Calu3 (cell line): ENCODE measurements at regions not wholly inside any gene's neighbourhood (a gene's known extent, or its start where the extent isn't known, plus 50 kb on each side); places are given as distances from the start of the nearest gene placed in this dataset.

Experiments used
- BruUV-seq: library from RNA; stranded (reverse); fragments of 400-500 nt; replicated peaks from 2 replicates; lab custom pipeline; 2021; lab: Mats Ljungman, UMichigan
- CTCF ChIA-PET: fragments of 300-600 bp; sonication (Branson Sonifier 250); formaldehyde crosslinking; loops from one replicate; lab custom pipeline; 2022; ENCODE audit warnings: antibody characterized with exemption; lab: Charles Lee
- DNase-seq: peaks from one replicate; pipeline ENCODE4 v3.0.0; 2022
- H3K27ac Mint-ChIP-seq: one replicate; pipeline ENCODE4 v1.8.0; 2022; ENCODE audit warnings: mixed read lengths; ENCODE audit not compliant: unreplicated experiment
- H3K27me3 Mint-ChIP-seq: one replicate; pipeline ENCODE4 v1.8.0; 2022; ENCODE audit warnings: mixed read lengths; ENCODE audit not compliant: unreplicated experiment
- H3K36me3 Mint-ChIP-seq: one replicate; pipeline ENCODE4 v1.8.0; 2022; ENCODE audit warnings: mild to moderate bottlenecking, moderate library complexity, mixed read lengths; ENCODE audit not compliant: insufficient read depth, unreplicated experiment
- H3K4me1 Mint-ChIP-seq: one replicate; pipeline ENCODE4 v1.8.0; 2022; ENCODE audit warnings: mild to moderate bottlenecking, low read depth, mixed read lengths; ENCODE audit not compliant: unreplicated experiment
- H3K4me3 Mint-ChIP-seq: one replicate; pipeline ENCODE4 v1.8.0; 2022; ENCODE audit warnings: mild to moderate bottlenecking, low read depth, moderate library complexity, mixed read lengths; ENCODE audit not compliant: unreplicated experiment
- H3K9me3 Mint-ChIP-seq: one replicate; pipeline ENCODE4 v1.8.0; 2022; ENCODE audit warnings: low read depth, mixed read lengths; ENCODE audit not compliant: unreplicated experiment
- intact Hi-C: fragments of 100-400 bp; cut with micrococcal nuclease; formaldehyde crosslinking; loops from one replicate; pipeline ENCODE4 v1.10.0; 2022; ENCODE audit not compliant: unreplicated experiment
- TF ChIP-seq, protein P1 (sequence below): fragments of 200-600 bp; IDR thresholded peaks from one replicate; pipeline ENCODE4 v1.8.0; 2022; ENCODE audit warnings: antibody characterized with exemption; ENCODE audit not compliant: unreplicated experiment

DNA sequence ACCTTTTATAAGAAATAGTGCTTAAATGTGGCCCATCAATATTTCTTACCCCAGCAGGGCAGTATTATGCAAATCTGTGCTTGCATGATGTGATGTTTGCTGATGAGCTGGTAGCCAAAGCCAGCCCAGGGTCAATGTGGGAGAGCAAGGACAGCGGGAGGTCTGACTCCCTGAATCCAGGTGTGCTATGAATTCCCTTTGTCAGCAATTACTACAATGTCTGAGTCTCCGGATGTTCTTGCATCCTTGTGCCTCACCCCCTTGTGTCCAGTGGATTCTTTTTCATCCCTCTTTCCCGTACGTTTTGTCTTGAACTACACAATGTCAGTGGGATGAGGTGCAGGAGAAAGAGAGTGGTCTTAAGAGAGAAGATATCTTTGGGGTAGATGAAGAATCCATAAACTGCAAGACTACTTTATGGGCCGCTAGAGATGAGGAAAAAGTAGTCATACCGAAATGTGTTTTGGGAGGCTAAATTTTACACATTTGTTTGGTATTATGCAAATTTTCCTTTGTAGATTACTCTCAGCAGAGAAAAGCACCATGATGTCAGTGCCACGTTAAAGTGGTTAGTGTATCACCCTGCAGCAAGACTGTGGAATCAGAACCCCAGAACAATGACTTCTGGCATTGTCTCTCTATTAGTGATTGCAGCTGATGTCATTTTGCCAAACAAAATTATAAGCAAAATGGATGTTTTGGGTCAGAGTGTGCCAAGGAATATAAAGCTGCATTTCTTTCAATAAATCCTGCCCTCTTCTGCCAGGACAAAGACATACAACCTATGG is 53.5 kb upstream of the TSHZ3 start:
- no TSS peak for BruUV-seq
- H3K27me3 Mint-ChIP-seq = no peaks in the 10 kb centered on the region
- intact Hi-C loops = no loop called here

DNA sequence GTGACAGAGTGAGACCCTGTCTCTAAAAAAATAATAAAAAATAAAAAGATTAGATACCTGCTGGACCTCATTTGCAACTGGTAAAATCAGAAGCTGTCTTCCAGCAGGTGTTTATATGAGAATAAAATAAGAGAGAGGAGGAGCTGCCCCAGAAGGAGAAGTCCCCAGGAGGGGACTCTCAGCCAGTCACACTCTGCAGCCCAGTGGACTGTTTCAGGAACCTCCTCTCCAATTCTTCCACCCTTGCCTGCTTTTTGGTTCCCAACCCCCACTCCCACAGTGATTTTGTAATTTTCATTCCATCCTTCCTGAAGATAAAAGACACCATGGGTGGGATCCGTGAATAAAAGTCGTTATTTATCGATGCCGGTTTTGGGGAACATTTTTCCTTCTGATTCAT is 56.9 kb upstream of the TSHZ3 start:
- TF ChIP-seq, protein P1, sequence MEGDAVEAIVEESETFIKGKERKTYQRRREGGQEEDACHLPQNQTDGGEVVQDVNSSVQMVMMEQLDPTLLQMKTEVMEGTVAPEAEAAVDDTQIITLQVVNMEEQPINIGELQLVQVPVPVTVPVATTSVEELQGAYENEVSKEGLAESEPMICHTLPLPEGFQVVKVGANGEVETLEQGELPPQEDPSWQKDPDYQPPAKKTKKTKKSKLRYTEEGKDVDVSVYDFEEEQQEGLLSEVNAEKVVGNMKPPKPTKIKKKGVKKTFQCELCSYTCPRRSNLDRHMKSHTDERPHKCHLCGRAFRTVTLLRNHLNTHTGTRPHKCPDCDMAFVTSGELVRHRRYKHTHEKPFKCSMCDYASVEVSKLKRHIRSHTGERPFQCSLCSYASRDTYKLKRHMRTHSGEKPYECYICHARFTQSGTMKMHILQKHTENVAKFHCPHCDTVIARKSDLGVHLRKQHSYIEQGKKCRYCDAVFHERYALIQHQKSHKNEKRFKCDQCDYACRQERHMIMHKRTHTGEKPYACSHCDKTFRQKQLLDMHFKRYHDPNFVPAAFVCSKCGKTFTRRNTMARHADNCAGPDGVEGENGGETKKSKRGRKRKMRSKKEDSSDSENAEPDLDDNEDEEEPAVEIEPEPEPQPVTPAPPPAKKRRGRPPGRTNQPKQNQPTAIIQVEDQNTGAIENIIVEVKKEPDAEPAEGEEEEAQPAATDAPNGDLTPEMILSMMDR = no peak
- H3K27me3 Mint-ChIP-seq = no peaks in the 10 kb centered on the region
- H3K36me3 Mint-ChIP-seq = no peaks in the 10 kb centered on the region
- CTCF ChIA-PET = no interaction called here
- intact Hi-C loops = no loop called here
- H3K4me1 Mint-ChIP-seq = no peaks in the 10 kb centered on the region
- no peak for DNase-seq
- H3K27ac Mint-ChIP-seq = no peak overlapping the region
- no peak overlapping the region for H3K4me3 Mint-ChIP-seq
- no TSS peak for BruUV-seq
- H3K9me3 Mint-ChIP-seq = peaks cover 14% of the 10 kb centered on the region

More for the DNA sequence above, 53.5 kb upstream of the TSHZ3 start:
- TF ChIP-seq, protein P1 = no peak
- no peak overlapping the region for H3K4me3 Mint-ChIP-seq
- H3K4me1 Mint-ChIP-seq = no peaks in the 10 kb centered on the region
- H3K9me3 Mint-ChIP-seq = peaks cover 18% of the 10 kb centered on the region
- CTCF ChIA-PET = no interaction called here
- no peak overlapping the region for H3K27ac Mint-ChIP-seq
- H3K36me3 Mint-ChIP-seq = no peaks in the 10 kb centered on the region
- no peak for DNase-seq

- no peak for DNase-seq
- CTCF ChIA-PET = no interaction called here
- BruUV-seq = no TSS peak
- H3K4me1 Mint-ChIP-seq = no peaks in the 10 kb centered on the region
- H3K9me3 Mint-ChIP-seq = peaks cover 16% of the 10 kb centered on the region
- intact Hi-C loops = no loop called here
- no peak overlapping the region for H3K4me3 Mint-ChIP-seq
- H3K36me3 Mint-ChIP-seq = no peaks in the 10 kb centered on the region
- no peaks in the 10 kb centered on the region for H3K27me3 Mint-ChIP-seq
- TF ChIP-seq, protein P1 = no peak
- no peak overlapping the region for H3K27ac Mint-ChIP-seq
Observed at GRCh38 chr19:31408460-31409124, 59.4 kb upstream of the TSHZ3 start.

GRCh38 chr19:31413353-31413752 is 64.1 kb upstream of the TSHZ3 start:
- CTCF ChIA-PET = no interaction called here
- H3K4me3 Mint-ChIP-seq = no peak overlapping the region
- no peak for DNase-seq

More at GRCh38 chr19:31413353-31413752, 64.1 kb upstream of the TSHZ3 start:
- H3K27ac Mint-ChIP-seq = no peak overlapping the region
- H3K9me3 Mint-ChIP-seq = peaks cover 14% of the 10 kb centered on the region
- no peaks in the 10 kb centered on the region for H3K36me3 Mint-ChIP-seq
- intact Hi-C loops = no loop called here
- no peaks in the 10 kb centered on the region for H3K27me3 Mint-ChIP-seq
- no TSS peak for BruUV-seq
- H3K4me1 Mint-ChIP-seq = no peaks in the 10 kb centered on the region
- TF ChIP-seq, protein P1 = no peak
